ENCODE measurements at regions not wholly inside any gene's neighbourhood (a gene's known extent, or its start where the extent isn't known, plus 50 kb on each side); places are given as distances from the start of the nearest gene placed in this dataset.
"Not testable (repeated sequence)": the region's sequence is repeated elsewhere in the genome, so short reads cannot be mapped to it uniquely, and the experiment has no call there.

DNA sequence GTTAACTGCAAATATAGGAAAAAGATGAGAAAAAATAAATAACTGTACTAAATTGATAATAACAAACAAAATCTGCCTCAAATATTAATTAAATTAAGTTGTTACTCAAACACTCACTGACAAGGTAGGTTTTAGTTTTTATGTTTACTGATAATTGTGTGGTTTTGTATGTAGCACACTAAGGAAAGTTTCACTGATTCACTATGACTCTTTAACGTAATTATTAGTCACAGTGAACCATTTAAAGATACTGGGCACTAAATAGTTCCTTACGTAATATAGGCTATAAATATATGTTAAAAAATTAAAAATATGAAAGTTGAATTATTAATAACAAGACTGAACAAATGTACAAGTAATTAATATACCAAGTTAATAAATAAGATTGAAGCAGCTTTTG, 2330.0 kb upstream of the RAG2 start:
- ATAC-seq (no peak), DNase-seq (ENCODE audit: low spot score) (no peak)

- no peak for ATAC-seq
- DNase-seq (ENCODE audit: low spot score), result no peak
These were observed 2326.6 kb upstream of the RAG2 start for GRCh38 chr11:38924644-38925043.

DNA sequence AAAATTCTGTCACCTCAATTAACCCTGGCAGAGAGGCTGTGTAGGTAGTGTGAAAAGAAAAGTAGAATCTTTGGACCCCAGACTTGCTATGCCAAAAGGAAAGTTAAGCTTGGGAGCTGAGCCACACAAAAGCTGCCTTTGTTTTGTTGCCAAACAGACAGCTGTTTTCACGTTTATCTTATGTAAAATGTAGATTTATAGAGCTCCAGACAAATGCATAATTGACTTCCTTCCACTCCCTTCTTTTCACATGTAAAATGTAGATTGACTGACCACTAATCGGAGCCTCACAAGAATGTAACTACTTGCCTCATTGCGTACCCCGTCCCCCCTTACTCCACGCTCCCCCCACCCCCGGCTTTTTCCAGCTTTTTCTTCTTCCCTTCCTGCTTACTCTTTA, 2302.2 kb upstream of the RAG2 start:
- ATAC-seq (no peak), DNase-seq (ENCODE audit: low spot score) (no peak)

- ATAC-seq; DNase-seq (ENCODE audit: low spot score): not testable (repeated sequence)
These were observed 2296.2 kb upstream of the RAG2 start for GRCh38 chr11:38894201-38894600.

DNA sequence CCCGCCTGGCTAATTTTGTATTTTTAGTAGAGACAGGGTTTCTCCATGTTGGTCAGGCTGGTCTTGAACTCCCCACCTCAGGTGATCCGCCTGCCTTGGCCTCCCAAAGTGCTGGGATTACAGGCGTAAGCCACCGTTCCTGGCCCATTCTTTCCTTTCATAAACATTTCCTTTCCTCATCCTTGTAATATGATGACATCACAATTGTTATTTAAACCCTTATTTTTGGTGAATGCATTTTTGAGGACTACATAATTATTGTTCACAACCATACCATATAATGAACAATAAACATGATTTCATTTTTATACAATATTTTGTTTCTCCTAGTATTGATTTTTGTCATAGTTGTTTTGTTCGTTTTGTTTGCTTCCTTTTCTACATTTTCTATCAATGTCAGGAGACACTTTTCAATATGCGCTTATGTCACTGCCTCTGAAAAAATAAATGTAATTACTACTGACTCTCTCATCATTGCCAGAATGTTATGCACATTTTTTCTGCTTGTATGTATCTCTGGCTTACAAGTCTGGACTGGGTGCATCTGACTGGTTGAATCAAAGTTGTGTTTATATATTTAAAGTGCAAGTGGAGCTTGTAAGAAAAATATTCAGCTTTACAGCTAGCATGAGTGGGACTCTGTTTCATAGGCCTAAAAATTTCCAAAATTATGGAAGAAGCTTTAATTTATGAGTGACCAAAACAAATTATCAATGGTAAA, 2286.3 kb upstream of the RAG2 start:
- no peak for DNase-seq (ENCODE audit: low spot score)
- no peak for ATAC-seq

GRCh38 chr11:38867338-38867737, 2269.3 kb upstream of the RAG2 start:
- ATAC-seq (no peak), DNase-seq (ENCODE audit: low spot score) (no peak)

GRCh38 chr11:38865922-38866321, 2267.9 kb upstream of the RAG2 start:
- ATAC-seq, result no peak

GRCh38 chr11:38842991-38843390, 2245.0 kb upstream of the RAG2 start:
- ATAC-seq, result no peak
- no peak for DNase-seq (ENCODE audit: low spot score)

More at GRCh38 chr11:38865922-38866321, 2267.9 kb upstream of the RAG2 start:
- no peak for DNase-seq (ENCODE audit: low spot score)

GRCh38 chr11:38839071-38839470, 2241.0 kb upstream of the RAG2 start:
- no peak for ATAC-seq
- no peak for DNase-seq (ENCODE audit: low spot score)

GRCh38 chr11:38835966-38836365, 2237.9 kb upstream of the RAG2 start:
- no peak for ATAC-seq

DNA sequence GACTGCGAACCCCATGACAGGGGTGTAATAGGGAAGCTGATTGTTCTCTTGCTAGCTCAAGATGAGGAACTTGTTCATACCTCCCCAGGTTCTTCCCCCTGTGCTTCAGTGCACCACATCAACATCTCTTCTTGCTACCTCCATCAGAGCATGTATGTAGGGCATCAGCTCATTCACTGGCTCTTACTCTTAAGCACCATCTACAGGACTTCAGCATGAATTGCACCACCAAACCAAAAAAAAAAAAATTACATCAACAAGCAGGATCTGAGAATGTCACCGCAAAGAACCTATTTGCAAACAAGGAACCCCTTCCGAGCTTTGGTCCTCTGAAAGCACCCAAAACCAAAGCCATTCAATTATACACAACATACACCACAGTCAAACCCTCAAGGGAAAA, 2226.5 kb upstream of the RAG2 start:
- DNase-seq (ENCODE audit: low spot score), result no peak
- ATAC-seq, result peak; percentile 78

More at GRCh38 chr11:38835966-38836365, 2237.9 kb upstream of the RAG2 start:
- no peak for DNase-seq (ENCODE audit: low spot score)

DNA sequence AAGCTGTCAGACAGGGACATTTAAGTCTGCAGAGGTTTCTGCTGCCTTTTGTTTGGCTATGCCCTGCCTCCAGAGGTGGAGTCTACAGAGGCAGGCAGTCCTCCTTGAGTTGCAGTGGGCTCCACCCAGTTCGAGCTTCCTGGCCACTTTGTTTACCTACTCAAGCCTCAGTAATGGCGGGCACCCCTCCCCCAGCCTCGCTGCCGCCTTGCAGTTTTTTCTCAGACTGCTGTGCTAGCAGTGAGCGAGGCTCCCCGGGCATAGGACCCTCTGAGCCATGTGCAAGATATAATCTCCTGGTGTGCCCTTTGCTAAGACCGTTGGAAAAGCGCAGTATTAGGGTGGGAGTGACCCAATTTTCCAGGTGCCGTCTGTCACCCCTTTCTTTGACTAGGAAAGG, 2223.8 kb upstream of the RAG2 start:
- ATAC-seq; DNase-seq (ENCODE audit: low spot score): not testable (repeated sequence)

GRCh38 chr11:38819981-38820380, 2221.9 kb upstream of the RAG2 start:
- ATAC-seq (no peak), DNase-seq (ENCODE audit: low spot score) (no peak)

DNA sequence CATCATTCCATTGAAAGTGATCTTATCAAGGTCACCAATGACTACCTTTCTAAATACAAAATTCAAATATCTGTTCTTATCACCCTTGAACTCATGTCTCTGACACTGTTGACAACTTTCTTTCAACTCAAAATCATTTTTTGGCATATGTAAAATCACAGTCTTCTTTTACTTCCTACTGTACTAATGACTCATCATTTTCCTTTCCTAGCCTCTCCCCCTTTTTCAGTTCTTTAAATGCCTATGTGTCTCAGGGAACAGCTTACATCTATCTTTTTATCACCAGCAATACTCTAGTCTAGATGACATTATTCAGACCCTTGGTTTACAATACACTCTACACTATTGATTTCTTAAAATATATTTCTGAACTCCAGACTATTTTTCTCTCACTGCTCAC, 2220.7 kb upstream of the RAG2 start:
- DNase-seq (ENCODE audit: low spot score), result no peak
- no peak for ATAC-seq

DNA sequence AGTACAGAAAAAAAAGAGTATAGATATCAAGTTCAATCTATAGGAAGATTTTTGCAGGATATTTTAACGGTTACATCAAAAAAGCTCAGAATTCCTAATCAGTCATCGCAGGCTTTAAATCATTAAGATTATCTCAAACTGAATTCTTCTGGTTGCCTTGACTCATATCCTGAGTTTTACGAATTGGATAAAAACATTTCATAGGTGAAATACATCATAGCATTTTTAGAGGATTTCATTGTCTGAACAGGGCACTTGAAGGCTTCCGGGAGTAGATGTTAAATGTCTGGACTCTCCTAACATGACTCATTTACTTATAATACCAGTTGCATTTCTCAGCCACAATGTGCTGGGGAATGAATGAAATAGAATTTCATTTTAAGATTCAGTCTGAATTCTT, 2216.6 kb upstream of the RAG2 start:
- ATAC-seq (no peak), DNase-seq (ENCODE audit: low spot score) (no peak)

- no peak for DNase-seq (ENCODE audit: low spot score)
- ATAC-seq, result no peak
These were observed 2211.5 kb upstream of the RAG2 start for GRCh38 chr11:38809521-38809920.

- no peak for DNase-seq (ENCODE audit: low spot score)
These were observed 2198.2 kb upstream of the RAG2 start for GRCh38 chr11:38796281-38796680.

DNA sequence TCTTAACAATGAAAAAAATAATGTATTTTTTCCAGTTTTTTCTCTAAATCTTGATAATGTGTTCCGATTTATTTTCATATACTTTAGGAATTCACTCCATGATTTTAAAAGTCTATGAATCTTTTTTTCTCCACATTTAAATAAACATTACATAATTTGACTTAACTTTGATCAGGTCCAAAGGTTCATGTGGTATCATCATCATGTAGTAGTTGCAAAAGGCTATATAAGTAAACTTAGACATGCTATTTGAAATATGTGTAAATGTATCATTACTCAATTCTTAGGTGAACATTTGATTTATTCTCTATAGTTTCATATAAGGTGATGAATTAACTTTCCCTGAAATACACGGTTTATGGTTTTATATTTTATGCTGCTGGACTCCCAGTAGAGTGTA, 2197.0 kb upstream of the RAG2 start:
- DNase-seq (ENCODE audit: low spot score) (no peak), ATAC-seq (peak; percentile 68)

More at GRCh38 chr11:38796281-38796680, 2198.2 kb upstream of the RAG2 start:
- ATAC-seq, result no peak

DNA sequence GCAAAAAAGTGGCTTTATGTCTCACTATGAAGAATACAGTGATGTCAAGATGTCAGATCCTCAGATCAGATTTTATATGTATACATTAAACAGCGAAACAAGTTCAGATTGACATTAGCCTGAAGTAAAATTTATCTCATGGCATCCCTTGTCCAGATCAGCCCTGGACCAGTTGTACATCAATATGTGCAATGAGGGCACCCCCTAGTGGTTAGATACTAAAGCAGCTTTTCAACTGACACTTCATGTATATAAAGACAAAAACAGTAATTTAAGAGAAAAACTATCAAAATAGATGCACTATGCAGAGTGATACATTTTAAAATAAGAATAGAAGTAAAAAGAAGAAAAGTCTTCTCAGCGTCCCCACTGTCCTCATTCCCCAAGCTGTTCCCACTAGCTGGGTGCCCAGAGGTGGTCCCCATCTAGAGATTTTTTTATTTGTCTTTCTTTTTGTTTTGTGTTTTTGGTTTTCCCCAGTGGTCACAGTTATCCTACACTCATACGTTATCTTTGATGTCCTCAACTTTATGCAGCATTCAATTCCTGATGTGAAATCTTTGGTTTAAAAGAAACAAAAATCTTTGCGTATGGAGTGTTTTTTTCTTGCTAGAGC, 2193.4 kb upstream of the RAG2 start:
- no peak for DNase-seq (ENCODE audit: low spot score)
- ATAC-seq, result peak; percentile 92

- DNase-seq (ENCODE audit: low spot score), result no peak
- ATAC-seq, result no peak
These were observed 2190.5 kb upstream of the RAG2 start for GRCh38 chr11:38788561-38788960.

GRCh38 chr11:38784164-38784563, 2186.1 kb upstream of the RAG2 start:
- ATAC-seq (no peak), DNase-seq (ENCODE audit: low spot score) (no peak)

- no peak for ATAC-seq
- DNase-seq (ENCODE audit: low spot score), result no peak
These were observed 2168.8 kb upstream of the RAG2 start for GRCh38 chr11:38766796-38767195.

- no peak for ATAC-seq
- DNase-seq (ENCODE audit: low spot score), result no peak
These were observed 2161.4 kb upstream of the RAG2 start for GRCh38 chr11:38759394-38759793.
